PC-3 (cell line): ENCODE measurements at regions not wholly inside any gene's neighbourhood (a gene's known extent, or its start where the extent isn't known, plus 50 kb on each side); places are given as distances from the start of the nearest gene placed in this dataset.

Experiments used
- CTCF ChIP-seq: fragments of 300-600 bp; sonication (generic); conservative IDR thresholded peaks from 2 replicates; pipeline ENCODE4 v1.5.1; 2017; ENCODE audit warnings: antibody characterized with exemption, low read depth, mild to moderate bottlenecking, low read length
- EZH2 ChIP-seq: fragments of 300-600 bp; sonication (generic); IDR thresholded peaks from one replicate; pipeline ENCODE4 v1.6.1; 2017; ENCODE audit warnings: antibody characterized with exemption, mild to moderate bottlenecking, low read length; ENCODE audit not compliant: unreplicated experiment
- EZH2phosphoT487 ChIP-seq: fragments of 300-600 bp; sonication (generic); IDR thresholded peaks from 2 replicates; pipeline ENCODE4 v1.6.1; 2018; ENCODE audit warnings: mild to moderate bottlenecking, antibody characterized with exemption, low read length, borderline replicate concordance

- TF ChIP-seq CTCF, result no peak
- TF ChIP-seq EZH2, result no peak
- TF ChIP-seq EZH2phosphoT487, result no peak
These were observed 160.4 kb upstream of the KCNH8 start for GRCh38 chr3:18987862-18988447.
